ENCODE measurements at regions not wholly inside any gene's neighbourhood (a gene's known extent, or its start where the extent isn't known, plus 50 kb on each side); places are given as distances from the start of the nearest gene placed in this dataset.

DNA sequence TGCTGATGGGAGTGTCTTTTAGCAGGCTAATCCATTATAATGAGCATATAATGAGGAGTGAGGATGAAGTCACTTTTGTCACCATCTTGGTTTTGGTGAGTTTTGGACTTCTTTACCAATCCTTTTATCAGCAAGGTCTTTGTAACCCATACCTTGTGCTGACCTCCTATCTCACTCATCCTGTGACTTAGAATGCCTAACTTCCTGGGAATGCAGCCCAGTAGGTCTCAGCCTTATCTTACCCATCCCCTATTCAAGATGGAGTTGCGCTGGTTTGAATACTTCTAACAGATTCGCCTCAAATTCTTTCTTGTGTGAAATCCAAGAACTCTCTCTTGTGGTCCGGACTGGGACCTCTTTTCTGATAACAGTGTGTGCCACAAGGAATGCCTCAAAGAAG is 253.1 kb upstream of the CACNA2D1 start:
- TF ChIP-seq, protein P1, sequence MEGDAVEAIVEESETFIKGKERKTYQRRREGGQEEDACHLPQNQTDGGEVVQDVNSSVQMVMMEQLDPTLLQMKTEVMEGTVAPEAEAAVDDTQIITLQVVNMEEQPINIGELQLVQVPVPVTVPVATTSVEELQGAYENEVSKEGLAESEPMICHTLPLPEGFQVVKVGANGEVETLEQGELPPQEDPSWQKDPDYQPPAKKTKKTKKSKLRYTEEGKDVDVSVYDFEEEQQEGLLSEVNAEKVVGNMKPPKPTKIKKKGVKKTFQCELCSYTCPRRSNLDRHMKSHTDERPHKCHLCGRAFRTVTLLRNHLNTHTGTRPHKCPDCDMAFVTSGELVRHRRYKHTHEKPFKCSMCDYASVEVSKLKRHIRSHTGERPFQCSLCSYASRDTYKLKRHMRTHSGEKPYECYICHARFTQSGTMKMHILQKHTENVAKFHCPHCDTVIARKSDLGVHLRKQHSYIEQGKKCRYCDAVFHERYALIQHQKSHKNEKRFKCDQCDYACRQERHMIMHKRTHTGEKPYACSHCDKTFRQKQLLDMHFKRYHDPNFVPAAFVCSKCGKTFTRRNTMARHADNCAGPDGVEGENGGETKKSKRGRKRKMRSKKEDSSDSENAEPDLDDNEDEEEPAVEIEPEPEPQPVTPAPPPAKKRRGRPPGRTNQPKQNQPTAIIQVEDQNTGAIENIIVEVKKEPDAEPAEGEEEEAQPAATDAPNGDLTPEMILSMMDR (IDR thresholded peaks at IDR 0.05), result no peak
- no peak for TF ChIP-seq POLR2A (IDR thresholded peaks at IDR 0.05)
